Caco-2 (cell line): ENCODE measurements at regions not wholly inside any gene's neighbourhood (a gene's known extent, or its start where the extent isn't known, plus 50 kb on each side); places are given as distances from the start of the nearest gene placed in this dataset.

Source experiments
- BruUV-seq: library from RNA; stranded (reverse); fragments of 400-500 nt; replicated peaks from 2 replicates; lab custom pipeline; 2021; lab: Mats Ljungman, UMichigan
- CTCF ChIA-PET: fragments of 300-600 bp; sonication (Branson Sonifier 250); formaldehyde crosslinking; loops from one replicate; lab custom pipeline; 2022; ENCODE audit warnings: antibody characterized with exemption; lab: Charles Lee
- POLR2A ChIA-PET: fragments of 300-600 bp; sonication (Branson Sonifier 250); formaldehyde crosslinking; loops from one replicate; lab custom pipeline; 2022; ENCODE audit warnings: antibody characterized with exemption; lab: Charles Lee
- DNase-seq, 2 experiments: peaks; one replicate each; pipeline versions ENCODE4 v3.0.0 to v3.0.0-alpha.2; 2020 to 2022
- H3K27me3 ChIP-seq: replicated peaks from 2 replicates; pipeline ENCODE4 v1.6.0; 2011; ENCODE audit warnings: low read length; ENCODE audit not compliant: control insufficient read depth, insufficient read depth
- H3K36me3 ChIP-seq: 2 replicates; pipeline ENCODE4 v1.5.1; 2011; ENCODE audit warnings: low read length; ENCODE audit not compliant: control insufficient read depth, insufficient read depth
- H3K4me1 ChIP-seq: fragments of 250-450 bp; sonication (Bioruptor Pico); 2 replicates; pipeline ENCODE4 v1.5.1; 2020; ENCODE audit warnings: mild to moderate bottlenecking
- H3K4me3 ChIP-seq: 2 replicates; pipeline ENCODE4 v1.5.1; 2011; ENCODE audit warnings: low read depth, mild to moderate bottlenecking, control low read depth, low read length
- H3K9me3 ChIP-seq: fragments of 250-450 bp; sonication (Bioruptor Pico); 2 replicates; pipeline ENCODE4 v1.5.1; 2020; ENCODE audit warnings: mild to moderate bottlenecking, moderate library complexity
- H3K27ac Mint-ChIP-seq: one replicate; pipeline ENCODE4 v1.8.0; 2022; ENCODE audit warnings: mixed read lengths; ENCODE audit not compliant: unreplicated experiment
- H3K27me3 Mint-ChIP-seq: one replicate; pipeline ENCODE4 v1.8.0; 2022; ENCODE audit warnings: mixed read lengths; ENCODE audit not compliant: insufficient read depth, unreplicated experiment
- H3K36me3 Mint-ChIP-seq: one replicate; pipeline ENCODE4 v1.8.0; 2022; ENCODE audit warnings: mild to moderate bottlenecking, mixed read lengths; ENCODE audit not compliant: insufficient read depth, unreplicated experiment
- H3K4me1 Mint-ChIP-seq: one replicate; pipeline ENCODE4 v1.8.0; 2022; ENCODE audit warnings: low read depth, mixed read lengths; ENCODE audit not compliant: unreplicated experiment
- H3K4me3 Mint-ChIP-seq: one replicate; pipeline ENCODE4 v1.8.0; 2022; ENCODE audit warnings: mild to moderate bottlenecking, moderate library complexity, mixed read lengths; ENCODE audit not compliant: unreplicated experiment
- H3K9me3 Mint-ChIP-seq: one replicate; pipeline ENCODE4 v1.8.0; 2022; ENCODE audit warnings: mixed read lengths; ENCODE audit not compliant: unreplicated experiment
- intact Hi-C: fragments of 100-400 bp; cut with micrococcal nuclease; formaldehyde crosslinking; loops from one replicate; pipeline ENCODE4 v1.10.0; 2022; ENCODE audit not compliant: unreplicated experiment
- TF ChIP-seq, protein P1 (sequence below), 2 experiments: fragments of 200-600 bp in 1 of 2; IDR thresholded peaks; 1 replicate in 1 of 2; 2 replicates in 1 of 2; pipeline versions ENCODE4 v1.5.1 to v1.8.0; 2011 to 2022; ENCODE audit warnings: antibody characterized with exemption in 1 of 2, control low read depth in 1 of 2, inconsistent platforms in 1 of 2, low read depth in 1 of 2, low read length in 1 of 2, mild to moderate bottlenecking in 1 of 2, moderate library complexity in 1 of 2; ENCODE audit not compliant: insufficient read depth in 1 of 2, severe bottlenecking in 1 of 2, unreplicated experiment in 1 of 2

GRCh38 chr20:5484346-5484745 lies 126.5 kb downstream of the GPCPD1 start:
- H3K36me3 Mint-ChIP-seq = no peaks in the 10 kb centered on the region
- intact Hi-C loops = no loop called here
- H3K9me3 ChIP-seq = no peaks in the 10 kb centered on the region
- POLR2A ChIA-PET = no interaction called here
- H3K4me3 Mint-ChIP-seq = no peak overlapping the region
- no peaks in the 10 kb centered on the region for H3K27me3 ChIP-seq
- H3K36me3 ChIP-seq = no peaks in the 10 kb centered on the region
- peaks cover 3% of the 10 kb centered on the region for H3K27me3 Mint-ChIP-seq
- H3K9me3 Mint-ChIP-seq = no peaks in the 10 kb centered on the region
- H3K4me3 ChIP-seq = no peak overlapping the region
- TF ChIP-seq, protein P1, sequence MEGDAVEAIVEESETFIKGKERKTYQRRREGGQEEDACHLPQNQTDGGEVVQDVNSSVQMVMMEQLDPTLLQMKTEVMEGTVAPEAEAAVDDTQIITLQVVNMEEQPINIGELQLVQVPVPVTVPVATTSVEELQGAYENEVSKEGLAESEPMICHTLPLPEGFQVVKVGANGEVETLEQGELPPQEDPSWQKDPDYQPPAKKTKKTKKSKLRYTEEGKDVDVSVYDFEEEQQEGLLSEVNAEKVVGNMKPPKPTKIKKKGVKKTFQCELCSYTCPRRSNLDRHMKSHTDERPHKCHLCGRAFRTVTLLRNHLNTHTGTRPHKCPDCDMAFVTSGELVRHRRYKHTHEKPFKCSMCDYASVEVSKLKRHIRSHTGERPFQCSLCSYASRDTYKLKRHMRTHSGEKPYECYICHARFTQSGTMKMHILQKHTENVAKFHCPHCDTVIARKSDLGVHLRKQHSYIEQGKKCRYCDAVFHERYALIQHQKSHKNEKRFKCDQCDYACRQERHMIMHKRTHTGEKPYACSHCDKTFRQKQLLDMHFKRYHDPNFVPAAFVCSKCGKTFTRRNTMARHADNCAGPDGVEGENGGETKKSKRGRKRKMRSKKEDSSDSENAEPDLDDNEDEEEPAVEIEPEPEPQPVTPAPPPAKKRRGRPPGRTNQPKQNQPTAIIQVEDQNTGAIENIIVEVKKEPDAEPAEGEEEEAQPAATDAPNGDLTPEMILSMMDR (IDR thresholded peaks at IDR 0.05; ENCODE audit: insufficient read depth in 1 of 2, low read depth in 1 of 2, low read length in 1 of 2, severe bottlenecking in 1 of 2, unreplicated experiment in 1 of 2) = no peak
- H3K4me1 Mint-ChIP-seq = no peaks in the 10 kb centered on the region
- no peak overlapping the region for H3K27ac Mint-ChIP-seq
- no peaks in the 10 kb centered on the region for H3K4me1 ChIP-seq
- CTCF ChIA-PET = no interaction called here
- BruUV-seq = no TSS peak
- no peak for DNase-seq

DNA sequence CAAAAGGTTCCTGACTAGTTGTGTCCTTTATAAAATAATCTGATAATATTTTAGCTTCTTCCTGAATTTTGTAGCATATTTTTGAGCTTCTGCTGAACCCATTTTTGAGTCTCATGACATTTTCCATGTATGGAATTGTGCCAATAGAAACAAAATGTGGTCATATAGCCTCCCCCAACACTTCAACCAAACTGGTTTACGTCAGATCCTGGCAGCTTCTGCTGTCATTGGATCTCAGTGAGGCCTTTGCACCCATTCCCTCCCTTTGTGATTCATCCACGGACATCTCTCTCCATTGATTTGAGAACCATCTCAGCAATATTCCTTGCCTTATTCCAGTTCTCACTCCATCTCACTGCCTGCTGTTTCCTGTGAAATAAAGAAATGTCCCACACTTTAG lies 128.0 kb downstream of the GPCPD1 start:
- intact Hi-C loops = no loop called here
- Histone ChIP-seq H3K27me3 (no peaks in the 10 kb centered on the region), H3K4me1 (no peaks in the 10 kb centered on the region), H3K36me3 (no peaks in the 10 kb centered on the region), H3K9me3 (no peaks in the 10 kb centered on the region), H3K4me3 (no peak overlapping the region)
- Mint-ChIP-seq H3K9me3 (no peaks in the 10 kb centered on the region), H3K4me3 (no peak overlapping the region), H3K27me3 (no peaks in the 10 kb centered on the region), H3K4me1 (no peaks in the 10 kb centered on the region), H3K36me3 (no peaks in the 10 kb centered on the region), H3K27ac (no peak overlapping the region)
- ChIA-PET POLR2A (interaction anchor here (0.6 kb wide), 1 partner anchor 82 kb away, joined by 4 read pairs; no protein-coding TSS in a partner anchor), CTCF (no interaction called here)
- DNase-seq = no peak
- TF ChIP-seq, protein P1 (IDR thresholded peaks at IDR 0.05; ENCODE audit: insufficient read depth in 1 of 2, low read depth in 1 of 2, low read length in 1 of 2, severe bottlenecking in 1 of 2, unreplicated experiment in 1 of 2) = no peak
- no TSS peak for BruUV-seq

DNA sequence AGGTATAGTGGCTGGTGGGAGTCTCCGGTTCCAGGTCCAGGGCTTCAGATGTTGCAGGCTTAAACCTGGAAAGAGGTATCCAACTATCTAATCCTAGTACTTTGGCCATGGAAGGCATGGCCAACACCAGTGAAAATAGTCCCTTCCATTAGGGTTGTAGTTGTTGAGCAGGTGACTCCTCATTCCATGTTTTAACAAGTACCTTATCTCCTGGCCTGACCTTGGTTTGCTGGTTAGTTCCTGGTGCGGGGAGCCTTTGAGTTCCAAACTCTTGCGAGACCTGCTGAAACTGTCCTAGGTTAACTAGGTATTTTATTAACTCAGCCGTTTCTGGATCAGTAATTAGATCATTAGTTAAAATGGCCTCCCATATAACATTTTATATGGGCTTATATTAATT lies 128.9 kb downstream of the GPCPD1 start:
- Mint-ChIP-seq H3K4me1 (no peaks in the 10 kb centered on the region), H3K27ac (no peak overlapping the region), H3K4me3 (no peak overlapping the region), H3K27me3 (peaks cover 2% of the 10 kb centered on the region), H3K9me3 (no peaks in the 10 kb centered on the region), H3K36me3 (no peaks in the 10 kb centered on the region)
- intact Hi-C loops = no loop called here
- TF ChIP-seq, protein P1 (IDR thresholded peaks at IDR 0.05; ENCODE audit: insufficient read depth in 1 of 2, low read depth in 1 of 2, low read length in 1 of 2, severe bottlenecking in 1 of 2, unreplicated experiment in 1 of 2) = no peak
- no peak for DNase-seq
- Histone ChIP-seq H3K27me3 (no peaks in the 10 kb centered on the region), H3K4me3 (no peak overlapping the region), H3K36me3 (no peaks in the 10 kb centered on the region), H3K9me3 (no peaks in the 10 kb centered on the region), H3K4me1 (no peaks in the 10 kb centered on the region)
- BruUV-seq = no TSS peak
- ChIA-PET CTCF (no interaction called here), POLR2A (no interaction called here)
